Caco-2 (cell line): ENCODE measurements at regions not wholly inside any gene's neighbourhood (a gene's known extent, or its start where the extent isn't known, plus 50 kb on each side); places are given as distances from the start of the nearest gene placed in this dataset.

Source experiments
- BruUV-seq: library from RNA; stranded (reverse); fragments of 400-500 nt; replicated peaks from 2 replicates; lab custom pipeline; 2021; lab: Mats Ljungman, UMichigan
- CTCF ChIA-PET: fragments of 300-600 bp; sonication (Branson Sonifier 250); formaldehyde crosslinking; loops from one replicate; lab custom pipeline; 2022; ENCODE audit warnings: antibody characterized with exemption; lab: Charles Lee
- POLR2A ChIA-PET: fragments of 300-600 bp; sonication (Branson Sonifier 250); formaldehyde crosslinking; loops from one replicate; lab custom pipeline; 2022; ENCODE audit warnings: antibody characterized with exemption; lab: Charles Lee
- DNase-seq, 2 experiments: peaks; one replicate each; pipeline versions ENCODE4 v3.0.0 to v3.0.0-alpha.2; 2020 to 2022
- H3K27me3 ChIP-seq: replicated peaks from 2 replicates; pipeline ENCODE4 v1.6.0; 2011; ENCODE audit warnings: low read length; ENCODE audit not compliant: control insufficient read depth, insufficient read depth
- H3K36me3 ChIP-seq: 2 replicates; pipeline ENCODE4 v1.5.1; 2011; ENCODE audit warnings: low read length; ENCODE audit not compliant: control insufficient read depth, insufficient read depth
- H3K4me1 ChIP-seq: fragments of 250-450 bp; sonication (Bioruptor Pico); 2 replicates; pipeline ENCODE4 v1.5.1; 2020; ENCODE audit warnings: mild to moderate bottlenecking
- H3K4me3 ChIP-seq: 2 replicates; pipeline ENCODE4 v1.5.1; 2011; ENCODE audit warnings: low read depth, mild to moderate bottlenecking, control low read depth, low read length
- H3K9me3 ChIP-seq: fragments of 250-450 bp; sonication (Bioruptor Pico); 2 replicates; pipeline ENCODE4 v1.5.1; 2020; ENCODE audit warnings: mild to moderate bottlenecking, moderate library complexity
- H3K27ac Mint-ChIP-seq: one replicate; pipeline ENCODE4 v1.8.0; 2022; ENCODE audit warnings: mixed read lengths; ENCODE audit not compliant: unreplicated experiment
- H3K27me3 Mint-ChIP-seq: one replicate; pipeline ENCODE4 v1.8.0; 2022; ENCODE audit warnings: mixed read lengths; ENCODE audit not compliant: insufficient read depth, unreplicated experiment
- H3K36me3 Mint-ChIP-seq: one replicate; pipeline ENCODE4 v1.8.0; 2022; ENCODE audit warnings: mild to moderate bottlenecking, mixed read lengths; ENCODE audit not compliant: insufficient read depth, unreplicated experiment
- H3K4me1 Mint-ChIP-seq: one replicate; pipeline ENCODE4 v1.8.0; 2022; ENCODE audit warnings: low read depth, mixed read lengths; ENCODE audit not compliant: unreplicated experiment
- H3K4me3 Mint-ChIP-seq: one replicate; pipeline ENCODE4 v1.8.0; 2022; ENCODE audit warnings: mild to moderate bottlenecking, moderate library complexity, mixed read lengths; ENCODE audit not compliant: unreplicated experiment
- H3K9me3 Mint-ChIP-seq: one replicate; pipeline ENCODE4 v1.8.0; 2022; ENCODE audit warnings: mixed read lengths; ENCODE audit not compliant: unreplicated experiment
- intact Hi-C: fragments of 100-400 bp; cut with micrococcal nuclease; formaldehyde crosslinking; loops from one replicate; pipeline ENCODE4 v1.10.0; 2022; ENCODE audit not compliant: unreplicated experiment
- TF ChIP-seq, protein P1 (sequence below), 2 experiments: fragments of 200-600 bp in 1 of 2; IDR thresholded peaks; 1 replicate in 1 of 2; 2 replicates in 1 of 2; pipeline versions ENCODE4 v1.5.1 to v1.8.0; 2011 to 2022; ENCODE audit warnings: antibody characterized with exemption in 1 of 2, control low read depth in 1 of 2, inconsistent platforms in 1 of 2, low read depth in 1 of 2, low read length in 1 of 2, mild to moderate bottlenecking in 1 of 2, moderate library complexity in 1 of 2; ENCODE audit not compliant: insufficient read depth in 1 of 2, severe bottlenecking in 1 of 2, unreplicated experiment in 1 of 2

DNA sequence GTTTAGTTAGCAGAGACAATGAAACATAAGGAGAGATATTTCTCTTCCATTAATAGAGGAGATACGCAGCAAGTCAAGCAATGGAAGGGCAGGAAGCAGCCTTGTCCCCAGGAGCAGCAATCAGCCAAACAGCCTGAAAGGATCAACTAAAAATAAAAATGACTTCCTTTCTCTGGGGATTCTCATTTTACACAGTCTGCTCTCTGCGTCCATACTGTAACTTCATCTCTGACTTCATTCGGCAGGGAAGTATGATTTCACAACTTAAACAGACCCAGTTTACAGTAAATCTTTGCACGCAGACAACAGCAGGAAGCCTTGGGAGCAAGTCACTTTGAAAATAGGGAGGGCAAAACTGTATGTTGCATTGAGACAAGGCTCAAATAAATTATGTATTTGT is 826.7 kb downstream of the DIAPH3 start:
- Mint-ChIP-seq H3K4me3 (no peak overlapping the region), H3K9me3 (no peaks in the 10 kb centered on the region), H3K27me3 (no peaks in the 10 kb centered on the region), H3K36me3 (no peaks in the 10 kb centered on the region), H3K4me1 (no peaks in the 10 kb centered on the region), H3K27ac (no peak overlapping the region)
- no peaks in the 10 kb centered on the region for H3K9me3 ChIP-seq
- no peak overlapping the region for H3K4me3 ChIP-seq
- H3K4me1 ChIP-seq = no peaks in the 10 kb centered on the region
- no peaks in the 10 kb centered on the region for H3K36me3 ChIP-seq
- POLR2A ChIA-PET = no interaction called here
- H3K27me3 ChIP-seq = no peaks in the 10 kb centered on the region
- CTCF ChIA-PET = no interaction called here
- no peak for DNase-seq
- intact Hi-C loops = no loop called here
- TF ChIP-seq, protein P1, sequence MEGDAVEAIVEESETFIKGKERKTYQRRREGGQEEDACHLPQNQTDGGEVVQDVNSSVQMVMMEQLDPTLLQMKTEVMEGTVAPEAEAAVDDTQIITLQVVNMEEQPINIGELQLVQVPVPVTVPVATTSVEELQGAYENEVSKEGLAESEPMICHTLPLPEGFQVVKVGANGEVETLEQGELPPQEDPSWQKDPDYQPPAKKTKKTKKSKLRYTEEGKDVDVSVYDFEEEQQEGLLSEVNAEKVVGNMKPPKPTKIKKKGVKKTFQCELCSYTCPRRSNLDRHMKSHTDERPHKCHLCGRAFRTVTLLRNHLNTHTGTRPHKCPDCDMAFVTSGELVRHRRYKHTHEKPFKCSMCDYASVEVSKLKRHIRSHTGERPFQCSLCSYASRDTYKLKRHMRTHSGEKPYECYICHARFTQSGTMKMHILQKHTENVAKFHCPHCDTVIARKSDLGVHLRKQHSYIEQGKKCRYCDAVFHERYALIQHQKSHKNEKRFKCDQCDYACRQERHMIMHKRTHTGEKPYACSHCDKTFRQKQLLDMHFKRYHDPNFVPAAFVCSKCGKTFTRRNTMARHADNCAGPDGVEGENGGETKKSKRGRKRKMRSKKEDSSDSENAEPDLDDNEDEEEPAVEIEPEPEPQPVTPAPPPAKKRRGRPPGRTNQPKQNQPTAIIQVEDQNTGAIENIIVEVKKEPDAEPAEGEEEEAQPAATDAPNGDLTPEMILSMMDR (IDR thresholded peaks at IDR 0.05; ENCODE audit: insufficient read depth in 1 of 2, low read depth in 1 of 2, low read length in 1 of 2, severe bottlenecking in 1 of 2, unreplicated experiment in 1 of 2) = no peak
- no TSS peak for BruUV-seq

DNA sequence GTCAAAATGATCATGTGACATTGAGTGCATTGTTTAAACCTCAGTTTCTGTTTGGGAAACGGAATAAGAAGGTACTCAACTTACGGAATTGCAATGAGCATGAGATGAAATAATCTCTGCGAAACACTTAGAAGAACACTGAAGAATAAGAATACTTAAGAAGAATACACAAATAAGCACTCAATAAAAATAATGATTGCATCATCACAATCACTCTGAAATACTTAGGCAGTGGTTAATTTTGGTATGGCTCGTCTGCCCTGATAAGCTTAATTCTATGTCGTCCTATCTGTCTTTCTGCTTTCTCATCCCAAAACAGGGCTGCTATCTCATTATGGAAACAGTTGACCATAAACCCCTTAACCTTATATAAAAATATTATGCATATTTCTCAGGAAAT is 823.6 kb downstream of the DIAPH3 start:
- no peaks in the 10 kb centered on the region for H3K4me1 Mint-ChIP-seq
- H3K4me3 Mint-ChIP-seq = no peak overlapping the region
- no peaks in the 10 kb centered on the region for H3K36me3 ChIP-seq
- no peaks in the 10 kb centered on the region for H3K27me3 Mint-ChIP-seq
- no peak overlapping the region for H3K27ac Mint-ChIP-seq
- H3K36me3 Mint-ChIP-seq = no peaks in the 10 kb centered on the region
- no TSS peak for BruUV-seq
- H3K9me3 ChIP-seq = no peaks in the 10 kb centered on the region
- H3K4me1 ChIP-seq = no peaks in the 10 kb centered on the region
- no peaks in the 10 kb centered on the region for H3K9me3 Mint-ChIP-seq
- ChIA-PET CTCF (no interaction called here), POLR2A (no interaction called here)
- H3K27me3 ChIP-seq = no peaks in the 10 kb centered on the region
- intact Hi-C loops = no loop called here
- no peak for DNase-seq
- no peak overlapping the region for H3K4me3 ChIP-seq
- TF ChIP-seq, protein P1 (IDR thresholded peaks at IDR 0.05; ENCODE audit: insufficient read depth in 1 of 2, low read depth in 1 of 2, low read length in 1 of 2, severe bottlenecking in 1 of 2, unreplicated experiment in 1 of 2) = no peak

DNA sequence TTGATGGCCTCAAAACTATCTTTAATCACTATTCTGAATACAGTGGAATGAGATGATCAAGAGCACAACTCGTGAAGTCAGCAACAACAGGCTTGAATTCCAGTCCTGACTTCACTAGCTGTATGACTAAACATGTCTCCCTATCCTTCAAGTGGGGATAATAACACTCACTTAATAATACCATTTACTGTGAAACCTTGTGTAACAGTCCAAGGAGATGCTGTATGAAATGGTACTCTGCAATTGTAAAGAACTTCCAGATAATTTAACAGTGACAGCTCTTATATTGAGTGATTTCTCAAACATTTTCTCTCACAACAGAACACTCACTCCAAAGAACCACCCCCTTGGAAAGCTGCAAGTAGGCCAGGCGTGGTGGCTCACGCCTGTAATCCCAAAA is 823.1 kb downstream of the DIAPH3 start:
- H3K9me3 Mint-ChIP-seq = no peaks in the 10 kb centered on the region
- DNase-seq = no peak
- POLR2A ChIA-PET = no interaction called here
- no peak overlapping the region for H3K4me3 ChIP-seq
- no peaks in the 10 kb centered on the region for H3K4me1 Mint-ChIP-seq
- intact Hi-C loops = no loop called here
- no peaks in the 10 kb centered on the region for H3K36me3 Mint-ChIP-seq
- H3K27ac Mint-ChIP-seq = no peak overlapping the region
- no peak overlapping the region for H3K4me3 Mint-ChIP-seq
- no TSS peak for BruUV-seq
- no peaks in the 10 kb centered on the region for H3K36me3 ChIP-seq
- no peaks in the 10 kb centered on the region for H3K27me3 Mint-ChIP-seq
- CTCF ChIA-PET = no interaction called here
- H3K27me3 ChIP-seq = no peaks in the 10 kb centered on the region
- H3K9me3 ChIP-seq = no peaks in the 10 kb centered on the region
- TF ChIP-seq, protein P1 (IDR thresholded peaks at IDR 0.05; ENCODE audit: insufficient read depth in 1 of 2, low read depth in 1 of 2, low read length in 1 of 2, severe bottlenecking in 1 of 2, unreplicated experiment in 1 of 2) = no peak
- H3K4me1 ChIP-seq = no peaks in the 10 kb centered on the region
